ENCODE measurements at regions not wholly inside any gene's neighbourhood (a gene's known extent, or its start where the extent isn't known, plus 50 kb on each side); places are given as distances from the start of the nearest gene placed in this dataset.

DNA sequence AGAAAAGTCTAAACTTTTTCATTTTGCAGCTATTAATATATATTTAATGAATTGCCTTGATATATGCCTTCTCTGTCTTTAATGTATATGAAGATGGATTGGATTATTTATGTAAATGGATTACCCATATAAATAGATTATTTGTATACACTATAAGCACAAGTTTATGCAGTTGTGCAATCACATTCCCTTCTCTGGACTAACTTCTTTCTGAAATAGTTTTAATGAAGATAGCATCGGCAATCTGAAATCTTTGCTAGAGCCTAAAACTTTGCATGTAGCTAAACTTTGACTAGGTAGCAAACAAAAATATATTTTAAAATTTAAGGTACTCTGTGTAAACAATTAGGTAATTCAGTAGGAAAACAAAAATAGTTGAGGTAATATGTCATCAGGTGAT lies 127.8 kb downstream of the PCDH7 start:
- H3K4me3 ChIP-seq (ENCODE audit: low read depth, low read length) = no peak overlapping the region
- TF ChIP-seq, protein P1, sequence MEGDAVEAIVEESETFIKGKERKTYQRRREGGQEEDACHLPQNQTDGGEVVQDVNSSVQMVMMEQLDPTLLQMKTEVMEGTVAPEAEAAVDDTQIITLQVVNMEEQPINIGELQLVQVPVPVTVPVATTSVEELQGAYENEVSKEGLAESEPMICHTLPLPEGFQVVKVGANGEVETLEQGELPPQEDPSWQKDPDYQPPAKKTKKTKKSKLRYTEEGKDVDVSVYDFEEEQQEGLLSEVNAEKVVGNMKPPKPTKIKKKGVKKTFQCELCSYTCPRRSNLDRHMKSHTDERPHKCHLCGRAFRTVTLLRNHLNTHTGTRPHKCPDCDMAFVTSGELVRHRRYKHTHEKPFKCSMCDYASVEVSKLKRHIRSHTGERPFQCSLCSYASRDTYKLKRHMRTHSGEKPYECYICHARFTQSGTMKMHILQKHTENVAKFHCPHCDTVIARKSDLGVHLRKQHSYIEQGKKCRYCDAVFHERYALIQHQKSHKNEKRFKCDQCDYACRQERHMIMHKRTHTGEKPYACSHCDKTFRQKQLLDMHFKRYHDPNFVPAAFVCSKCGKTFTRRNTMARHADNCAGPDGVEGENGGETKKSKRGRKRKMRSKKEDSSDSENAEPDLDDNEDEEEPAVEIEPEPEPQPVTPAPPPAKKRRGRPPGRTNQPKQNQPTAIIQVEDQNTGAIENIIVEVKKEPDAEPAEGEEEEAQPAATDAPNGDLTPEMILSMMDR (IDR thresholded peaks at IDR 0.05; ENCODE audit: low read depth, low read length) = no peak
- no peak for DNase-seq (ENCODE audit: low read depth, low spot score)
- in situ Hi-C loops (cut with HindIII; ENCODE audit: low sequenced_read_pairs) = no loop called here

DNA sequence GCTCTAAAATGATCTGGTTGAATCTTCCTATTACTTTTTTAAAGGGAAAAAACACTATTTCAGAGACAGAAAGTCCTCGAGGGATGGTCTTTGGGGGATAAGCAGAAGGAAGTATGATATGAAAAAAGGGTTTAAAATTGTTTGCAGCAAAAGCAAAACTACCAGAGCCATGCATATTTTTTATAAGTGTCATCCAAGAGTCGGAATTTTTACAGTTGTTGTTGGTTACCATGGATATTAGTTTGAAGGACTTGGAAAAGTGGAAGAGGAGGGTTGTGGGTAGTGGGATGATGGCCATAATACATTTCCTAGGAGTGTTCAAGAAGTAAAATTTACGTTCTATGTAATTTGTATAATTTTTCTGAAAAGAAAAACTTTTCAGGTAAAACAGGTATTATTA lies 134.4 kb downstream of the PCDH7 start:
- DNase-seq (ENCODE audit: low read depth, low spot score) = no peak
- in situ Hi-C loops (cut with HindIII; ENCODE audit: low sequenced_read_pairs) = no loop called here
- no peak overlapping the region for H3K4me3 ChIP-seq (ENCODE audit: low read depth, low read length)
- TF ChIP-seq, protein P1 (IDR thresholded peaks at IDR 0.05; ENCODE audit: low read depth, low read length) = no peak

DNA sequence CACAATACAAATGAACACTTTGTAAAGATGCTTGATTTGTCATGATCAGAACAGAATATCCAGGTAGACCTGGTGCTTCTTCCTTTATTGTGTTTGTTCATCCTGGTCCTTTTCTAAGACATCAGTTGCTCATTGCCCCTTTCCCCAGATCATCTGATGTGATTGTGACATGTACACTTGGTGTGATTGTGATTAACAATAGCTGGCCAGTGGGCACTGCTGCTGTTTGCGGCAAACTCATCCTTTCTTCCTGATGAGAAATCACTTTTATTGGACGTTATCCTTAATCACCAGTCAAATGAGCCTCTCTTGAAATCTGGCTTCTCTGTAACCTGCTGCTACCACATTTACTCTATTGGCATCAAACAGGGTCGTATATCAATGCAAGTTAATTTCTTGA lies 135.1 kb downstream of the PCDH7 start:
- in situ Hi-C loops (cut with HindIII; ENCODE audit: low sequenced_read_pairs) = no loop called here
- no peak for DNase-seq (ENCODE audit: low read depth, low spot score)
- TF ChIP-seq, protein P1 (IDR thresholded peaks at IDR 0.05; ENCODE audit: low read depth, low read length) = no peak
- no peak overlapping the region for H3K4me3 ChIP-seq (ENCODE audit: low read depth, low read length)

DNA sequence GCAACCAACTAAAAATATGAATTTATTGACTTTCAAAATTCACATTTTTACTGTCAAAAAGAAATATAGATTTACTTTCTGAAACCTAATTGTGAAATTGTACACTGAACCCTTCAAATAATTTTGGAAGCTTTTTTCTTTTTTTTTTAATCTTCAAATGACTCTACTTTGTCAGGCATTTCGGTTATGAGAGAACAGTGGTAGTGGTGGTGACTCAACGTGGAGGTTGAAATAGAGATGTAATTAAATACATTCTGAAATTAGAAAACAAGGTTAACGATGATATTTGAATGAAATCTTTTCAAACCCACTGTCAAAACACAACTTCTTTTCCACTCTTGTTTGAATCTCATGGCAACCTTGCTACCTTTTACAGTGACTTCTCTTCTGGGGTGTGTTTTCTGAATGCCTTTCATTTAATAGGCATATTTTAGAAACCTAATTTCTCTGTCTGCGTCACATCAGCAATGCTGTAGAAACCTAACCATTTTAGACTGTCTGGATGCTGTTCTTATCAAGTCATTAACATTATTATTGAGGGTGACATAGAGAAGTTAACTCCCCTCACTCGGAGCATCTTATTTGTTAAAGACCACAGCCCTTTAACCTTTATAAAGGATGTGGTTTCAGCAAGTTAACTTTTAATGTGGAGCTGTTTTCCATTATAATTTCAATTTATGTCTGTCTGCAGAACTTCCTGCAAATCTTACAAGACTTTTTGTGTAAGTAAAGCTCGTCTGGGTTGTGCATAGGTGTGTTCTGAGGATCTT lies 136.8 kb downstream of the PCDH7 start:
- DNase-seq (ENCODE audit: low read depth, low spot score) = no peak
- in situ Hi-C loops (cut with HindIII; ENCODE audit: low sequenced_read_pairs) = no loop called here
- no peak overlapping the region for H3K4me3 ChIP-seq (ENCODE audit: low read depth, low read length)
- TF ChIP-seq, protein P1 (IDR thresholded peaks at IDR 0.05; ENCODE audit: low read depth, low read length) = no peak

DNA sequence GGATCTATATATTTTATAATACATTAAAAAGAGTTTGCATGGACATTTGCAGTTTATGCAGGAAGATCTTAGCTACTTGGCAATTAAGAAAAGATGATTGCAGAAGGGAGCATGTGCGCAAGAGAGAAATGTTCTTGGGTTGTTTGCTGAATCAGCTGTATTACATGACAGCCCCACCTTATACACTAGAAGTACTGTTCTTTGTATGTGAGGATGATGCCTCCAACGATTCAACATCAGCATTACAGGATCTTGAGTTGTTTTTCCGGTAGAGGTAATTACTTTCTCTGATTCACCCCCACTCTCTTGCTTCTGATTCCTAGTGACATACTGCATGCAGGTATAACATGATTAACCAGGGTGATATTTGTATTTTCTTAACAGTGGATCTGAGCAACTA lies 140.8 kb downstream of the PCDH7 start:
- in situ Hi-C loops (cut with HindIII; ENCODE audit: low sequenced_read_pairs) = no loop called here
- no peak for DNase-seq (ENCODE audit: low read depth, low spot score)
- H3K4me3 ChIP-seq (ENCODE audit: low read depth, low read length) = no peak overlapping the region
- TF ChIP-seq, protein P1 (IDR thresholded peaks at IDR 0.05; ENCODE audit: low read depth, low read length) = no peak

DNA sequence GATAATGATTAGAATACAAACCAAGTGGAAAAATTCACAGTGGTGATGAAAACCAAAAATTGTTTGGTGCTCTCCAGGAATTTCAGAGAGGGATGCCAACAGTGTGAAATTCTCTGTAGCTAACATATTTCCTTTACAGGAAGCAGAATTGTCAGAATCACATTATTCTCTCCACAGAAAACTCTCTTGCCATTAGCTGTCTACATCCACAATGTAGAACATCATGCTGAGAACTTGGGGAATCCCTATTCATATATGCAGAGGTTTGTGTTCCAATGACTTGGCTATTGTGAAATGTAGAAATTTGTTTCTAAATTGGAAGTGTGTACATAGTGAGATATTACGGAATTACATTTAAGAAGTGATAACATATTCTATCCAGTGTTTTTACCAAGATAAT lies 142.0 kb downstream of the PCDH7 start:
- H3K4me3 ChIP-seq (ENCODE audit: low read depth, low read length) = no peak overlapping the region
- in situ Hi-C loops (cut with HindIII; ENCODE audit: low sequenced_read_pairs) = no loop called here
- DNase-seq (ENCODE audit: low read depth, low spot score) = no peak
- TF ChIP-seq, protein P1 (IDR thresholded peaks at IDR 0.05; ENCODE audit: low read depth, low read length) = no peak

All from astrocyte of the spinal cord (primary cell).